Stimulated activated CD8-positive, alpha-beta memory T cell treated with anti-CD3 and anti-CD28 coated beads, Interleukin-12 subunit alpha, Interleukin-12 subunit beta, amount 100 ng/mL, for 24 hours (primary cell): ENCODE measurements at regions not wholly inside any gene's neighbourhood (a gene's known extent, or its start where the extent isn't known, plus 50 kb on each side); places are given as distances from the start of the nearest gene placed in this dataset.

ENCODE experiments used
- DNase-seq: peaks from one replicate; pipeline ENCODE4 v3.0.0-alpha.2; 2020; ENCODE audit errors: extremely low read depth

DNA sequence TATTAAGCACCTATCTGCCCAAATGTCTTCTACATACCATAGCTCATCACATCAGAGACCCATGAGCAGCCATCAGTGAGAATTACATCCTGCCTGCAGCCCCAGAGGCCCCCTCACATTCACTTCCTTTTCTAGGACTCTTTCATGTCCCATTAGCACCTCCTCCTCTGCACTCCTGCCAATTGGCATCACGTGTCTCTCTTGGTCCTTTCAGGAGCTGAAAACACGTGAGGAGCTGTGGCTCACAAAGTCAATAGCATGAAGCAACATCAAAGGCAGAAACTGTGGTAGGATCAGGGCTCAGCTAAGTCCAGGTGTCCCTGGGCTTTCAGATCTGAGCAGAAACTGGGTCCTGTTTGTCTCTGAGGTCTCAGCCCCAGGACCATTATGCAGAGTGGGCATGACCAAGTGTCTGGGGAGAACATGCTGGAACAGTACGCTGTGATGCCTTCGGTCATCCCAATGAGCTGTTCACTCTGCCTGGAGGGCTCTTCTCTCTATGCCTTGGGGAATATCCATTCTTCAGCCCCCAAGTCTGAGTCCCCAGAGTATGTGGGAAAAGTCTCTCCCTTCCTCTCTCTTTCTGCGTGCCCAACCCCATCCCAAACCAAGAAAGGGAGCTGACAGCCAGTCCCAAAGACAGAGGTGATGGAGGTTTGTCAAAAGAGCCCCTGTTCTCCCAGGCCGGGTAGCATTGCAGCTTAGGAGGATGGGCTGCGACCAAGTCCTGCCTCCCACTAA lies 457.0 kb upstream of the CDH5 start:
- no peak for DNase-seq

- no peak for DNase-seq
Measured at GRCh38 chr16:65908568-65908967, 457.9 kb upstream of the CDH5 start.

GRCh38 chr16:65905331-65905730 lies 461.2 kb upstream of the CDH5 start:
- DNase-seq: no peak

DNA sequence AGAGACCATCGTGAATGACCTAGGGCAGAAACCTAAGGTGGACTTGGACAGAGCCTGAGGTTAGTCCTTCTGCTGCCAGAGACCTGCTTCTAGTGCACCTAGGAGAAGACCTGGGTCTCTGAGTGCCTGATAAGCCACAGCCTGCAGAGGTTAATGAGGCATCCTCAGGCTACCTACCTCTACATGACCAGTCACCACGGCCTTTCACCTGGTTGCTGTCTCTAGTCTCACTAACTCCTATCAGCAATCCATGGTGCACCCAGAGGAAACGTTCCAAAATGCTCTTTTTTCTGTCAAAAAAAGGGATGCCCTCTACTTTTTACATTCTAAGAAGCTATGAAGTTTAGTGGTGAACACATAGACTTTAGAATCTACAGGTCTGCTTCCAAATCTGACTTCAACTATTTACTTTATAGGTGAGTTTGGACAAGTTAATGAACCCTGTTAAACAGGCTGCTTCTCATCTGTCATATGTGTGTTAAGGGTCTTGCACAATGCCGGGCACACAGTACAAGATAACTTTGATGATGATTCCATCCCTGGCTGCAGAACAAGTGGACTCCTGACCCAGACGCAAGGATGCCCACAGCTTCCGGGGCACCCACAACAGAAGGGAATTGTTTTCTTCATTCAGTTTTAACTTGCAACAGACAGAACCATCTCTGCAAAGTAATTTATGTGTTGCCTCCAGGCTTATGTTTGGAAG lies 469.9 kb upstream of the CDH5 start:
- no peak for DNase-seq

- no peak for DNase-seq
Measured at GRCh38 chr16:65895906-65896305, 470.6 kb upstream of the CDH5 start.

- no peak for DNase-seq
Measured at GRCh38 chr16:65895486-65895885, 471.0 kb upstream of the CDH5 start.

- no peak for DNase-seq
Measured at GRCh38 chr16:65890203-65890602, 476.3 kb upstream of the CDH5 start.

- no peak for DNase-seq
Measured at GRCh38 chr16:65889533-65889966, 476.9 kb upstream of the CDH5 start.

GRCh38 chr16:65888201-65888600 lies 478.3 kb upstream of the CDH5 start:
- DNase-seq: no peak

DNA sequence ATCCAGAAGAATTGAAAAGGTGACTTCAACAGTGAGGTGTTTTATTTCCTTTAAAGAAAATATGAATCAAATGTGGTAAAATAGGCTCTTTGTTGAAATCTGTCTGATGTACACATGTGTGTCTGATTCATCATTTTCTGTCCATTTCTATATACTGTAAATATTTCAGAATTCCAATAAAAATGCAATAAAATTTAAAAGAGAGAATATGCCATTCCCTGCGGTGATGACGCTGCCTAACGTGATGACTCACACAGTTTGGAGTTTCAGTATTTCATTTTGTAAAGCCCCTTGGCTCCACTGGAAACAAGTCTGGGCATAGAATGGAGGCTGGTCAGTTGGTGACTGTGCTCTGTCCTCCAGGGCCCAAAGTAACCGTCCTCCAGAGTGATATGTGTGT lies 482.5 kb upstream of the CDH5 start:
- DNase-seq: no peak

- no peak for DNase-seq
Measured at GRCh38 chr16:65878347-65878746, 488.1 kb upstream of the CDH5 start.

- DNase-seq: no peak
Measured at GRCh38 chr16:65876624-65877023, 489.9 kb upstream of the CDH5 start.

DNA sequence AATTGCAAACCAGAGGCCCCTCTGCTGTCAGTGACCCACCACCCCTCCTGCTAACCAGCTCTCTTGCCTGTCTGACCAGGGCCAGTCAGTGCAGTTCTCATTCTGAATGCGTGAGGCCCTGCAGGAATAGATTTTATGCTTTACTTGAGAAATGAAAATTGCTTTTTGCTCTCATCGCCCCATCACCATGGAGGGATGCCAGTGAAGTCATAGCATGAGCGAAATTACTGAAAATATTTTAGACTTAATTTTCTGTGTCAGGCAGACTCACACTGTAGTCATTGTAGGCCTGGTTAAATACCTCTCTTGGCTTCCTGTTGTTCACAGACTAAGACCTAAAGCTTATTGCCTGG lies 490.5 kb upstream of the CDH5 start:
- no peak for DNase-seq

DNA sequence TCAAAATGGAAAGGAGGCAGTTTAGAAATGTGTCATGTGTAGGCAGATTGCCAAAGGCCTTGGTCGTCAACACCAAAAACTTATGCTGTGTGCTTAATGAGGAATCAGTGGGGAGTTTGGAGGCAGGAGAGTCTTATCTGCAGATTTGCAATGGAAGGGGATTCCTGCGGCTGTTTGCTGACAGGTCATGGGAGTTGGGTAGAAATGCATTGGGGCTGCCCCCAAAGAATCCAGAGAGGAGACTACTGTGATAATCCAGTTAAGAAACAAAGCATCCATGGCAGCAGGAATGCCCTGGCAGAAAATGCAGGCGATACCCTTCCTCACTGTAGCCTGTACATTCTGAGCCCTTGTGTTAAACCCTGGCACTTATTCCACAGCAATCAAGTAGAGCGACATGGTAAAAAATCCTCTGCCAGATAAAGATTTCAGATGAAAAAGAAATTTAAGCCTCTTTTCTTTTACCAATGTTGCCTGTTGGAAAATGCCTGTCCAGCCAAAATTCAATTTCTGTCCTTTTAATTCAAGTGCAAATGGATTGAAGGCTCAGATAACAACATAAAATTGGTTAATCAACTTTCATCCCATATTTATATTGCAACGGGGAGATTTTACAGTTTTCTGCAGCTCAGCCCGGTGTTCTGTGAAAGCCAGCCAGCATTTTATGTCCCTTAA lies 491.0 kb upstream of the CDH5 start:
- DNase-seq: no peak

- DNase-seq: no peak
Measured at GRCh38 chr16:65869261-65869660, 497.2 kb upstream of the CDH5 start.

DNA sequence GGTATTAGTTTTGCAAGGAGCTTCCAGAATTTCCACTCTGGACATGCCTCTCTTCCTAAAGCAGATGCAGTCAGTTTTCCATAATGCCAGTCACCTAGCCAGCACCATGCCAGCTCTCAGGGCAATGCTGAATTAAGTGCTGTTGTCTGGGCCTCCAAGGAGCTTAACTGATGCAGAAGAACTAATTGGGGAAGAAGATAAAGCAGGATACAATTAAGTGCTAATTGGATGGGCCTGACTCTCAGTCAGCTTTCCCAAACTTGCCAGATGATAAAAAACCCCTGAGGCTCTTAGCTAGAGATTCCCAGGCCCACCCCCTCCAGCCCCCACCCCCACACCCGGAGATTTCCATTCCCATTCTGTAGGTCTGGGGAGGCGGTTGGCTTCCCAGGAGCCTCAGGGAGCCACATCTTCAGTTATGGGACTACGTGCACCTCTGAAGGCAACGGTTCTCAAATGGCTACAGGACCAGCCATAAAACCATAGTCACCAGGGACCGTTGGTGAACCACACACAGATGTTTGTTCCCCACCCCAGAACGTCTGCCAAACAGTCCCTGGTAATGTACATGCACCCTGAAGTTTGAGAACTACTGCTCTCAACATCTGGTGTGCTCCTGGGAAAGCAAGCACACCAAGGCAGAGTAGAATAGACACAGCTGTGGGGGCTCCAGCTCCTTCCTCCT lies 499.1 kb upstream of the CDH5 start:
- DNase-seq: no peak

- no peak for DNase-seq
Measured at GRCh38 chr16:65863236-65863635, 503.3 kb upstream of the CDH5 start.

DNA sequence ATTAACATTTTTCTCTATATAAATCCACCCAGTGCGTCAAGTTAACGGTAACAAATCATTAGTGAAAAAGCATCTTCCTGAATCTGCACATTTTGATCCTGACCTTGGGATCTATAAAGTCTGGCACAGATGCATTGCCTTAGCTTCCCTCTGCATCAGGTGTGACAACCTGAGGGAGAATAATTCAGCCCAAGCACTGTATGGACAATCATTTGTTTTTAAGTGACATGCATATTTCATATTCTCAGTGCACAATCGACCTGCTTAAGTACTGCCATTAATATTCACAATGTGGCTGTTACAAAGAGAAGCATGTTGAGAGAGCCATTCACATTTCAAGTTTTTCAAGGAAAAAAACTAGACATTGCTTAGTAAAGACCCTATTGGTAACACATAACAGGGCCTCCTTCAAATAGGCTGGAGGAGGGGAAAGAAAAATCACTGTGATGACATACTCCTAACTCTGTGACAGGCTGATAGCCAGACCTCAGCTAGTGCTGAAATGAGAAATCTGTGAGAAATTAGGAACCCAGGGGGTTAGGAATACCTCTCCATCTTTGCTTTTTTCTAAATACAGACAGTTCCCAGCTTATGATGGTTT lies 505.3 kb upstream of the CDH5 start:
- DNase-seq: no peak

DNA sequence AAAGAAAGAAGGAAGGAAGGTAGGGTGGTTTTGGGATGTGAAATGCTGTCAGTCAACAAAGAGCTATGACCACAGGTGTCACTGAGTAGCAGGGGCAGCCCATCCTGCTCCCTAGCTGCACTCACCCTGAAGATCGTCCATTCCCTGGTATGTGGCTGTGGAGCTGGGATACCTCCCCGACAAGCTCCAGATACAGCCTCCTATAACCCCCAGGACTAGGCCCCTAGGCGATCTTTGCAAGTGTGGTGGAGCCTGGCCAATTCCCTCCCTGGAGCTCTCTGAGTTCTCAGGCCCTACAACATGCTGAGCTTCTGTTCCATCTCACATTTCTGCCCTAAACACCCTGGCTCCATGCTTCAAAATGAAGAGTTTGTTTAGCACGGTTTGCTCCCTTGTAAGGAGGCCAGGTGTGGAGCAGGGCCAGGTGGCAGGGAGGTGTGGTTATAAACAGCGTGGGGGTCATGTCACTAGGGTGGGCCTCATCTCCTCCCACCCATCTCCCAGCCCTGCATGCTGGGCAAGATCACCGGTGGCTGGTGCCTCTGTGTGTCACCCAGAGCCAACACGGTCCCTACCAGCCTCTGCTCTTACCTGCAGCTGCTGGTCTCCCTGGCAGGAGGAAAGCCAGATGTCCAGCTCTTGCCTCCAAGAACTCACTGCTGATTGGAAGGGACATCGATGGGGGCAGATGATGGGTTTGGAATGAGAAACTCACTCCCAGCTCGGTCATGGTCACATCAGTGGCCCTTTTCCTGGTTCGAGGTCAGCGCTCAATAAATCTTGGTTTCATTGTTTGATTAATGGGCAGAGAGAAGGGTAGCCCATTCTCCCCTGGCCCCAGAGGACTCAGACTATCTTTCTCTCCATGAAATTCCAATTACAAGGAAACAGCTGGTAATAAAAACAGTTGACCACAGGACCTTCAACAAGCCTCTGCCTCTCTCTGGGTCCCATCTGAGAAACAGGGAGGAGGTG lies 511.0 kb upstream of the CDH5 start:
- DNase-seq: no peak

DNA sequence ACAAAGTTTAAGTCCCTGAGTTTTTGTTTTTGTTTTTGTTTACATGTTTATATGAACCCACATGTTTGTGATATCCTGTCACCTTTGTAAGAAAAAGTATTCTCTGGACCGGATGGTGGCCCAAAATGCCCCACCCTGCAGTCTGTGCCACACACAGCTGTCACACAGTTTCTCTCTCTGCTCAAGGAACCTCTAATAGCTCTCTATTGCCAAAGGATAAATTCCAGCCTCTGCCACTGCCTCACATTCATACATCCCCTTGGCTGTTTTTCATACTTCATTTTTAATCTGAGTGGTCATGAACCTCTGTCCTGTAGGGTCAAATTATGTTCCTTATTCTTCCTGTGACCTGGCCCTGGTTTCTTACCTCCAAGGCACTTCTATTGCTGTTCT lies 520.3 kb upstream of the CDH5 start:
- no peak for DNase-seq
